Progenitor cell of endocrine pancreas (in vitro differentiated cells): ENCODE measurements at regions not wholly inside any gene's neighbourhood (a gene's known extent, or its start where the extent isn't known, plus 50 kb on each side); places are given as distances from the start of the nearest gene placed in this dataset.
"Not testable (repeated sequence)": the region's sequence is repeated elsewhere in the genome, so short reads cannot be mapped to it uniquely, and the experiment has no call there.

Source experiments
- DNase-seq: peaks from one replicate; pipeline ENCODE4 v3.0.0; 2021; ENCODE audit warnings: low spot score; ENCODE audit not compliant: unreplicated experiment
- H3K27ac Mint-ChIP-seq: 2 replicates; pipeline ENCODE4 v1.8.0; 2021; ENCODE audit warnings: mild to moderate bottlenecking, moderate library complexity, mixed read lengths
- H3K27me3 Mint-ChIP-seq: 2 replicates; pipeline ENCODE4 v1.8.0; 2021; ENCODE audit warnings: mixed read lengths
- H3K36me3 Mint-ChIP-seq: 2 replicates; pipeline ENCODE4 v1.8.0; 2022; ENCODE audit warnings: mixed read lengths; ENCODE audit not compliant: insufficient read depth
- H3K4me1 Mint-ChIP-seq: 2 replicates; pipeline ENCODE4 v1.8.0; 2021; ENCODE audit warnings: low read depth, mixed read lengths
- H3K4me3 Mint-ChIP-seq: 2 replicates; pipeline ENCODE4 v1.8.0; 2021; ENCODE audit warnings: low read depth, mild to moderate bottlenecking, moderate library complexity, mixed read lengths
- H3K9me3 Mint-ChIP-seq: 2 replicates; pipeline ENCODE4 v1.8.0; 2021; ENCODE audit warnings: low read depth, mixed read lengths
- CTCF ChIP-seq: fragments of 200-600 bp; sonication (generic); IDR thresholded peaks from one replicate; pipeline ENCODE4 v1.5.0; 2021; ENCODE audit warnings: antibody characterized with exemption, mild to moderate bottlenecking; ENCODE audit not compliant: unreplicated experiment

- no peaks in the 10 kb centered on the region for H3K27me3 Mint-ChIP-seq
- H3K4me1 Mint-ChIP-seq, result peaks cover 3% of the 10 kb centered on the region
- H3K9me3 Mint-ChIP-seq, result peaks cover 7% of the 10 kb centered on the region
- no peak for TF ChIP-seq CTCF
- H3K27ac Mint-ChIP-seq, result no peak overlapping the region
- H3K36me3 Mint-ChIP-seq, result no peaks in the 10 kb centered on the region
- H3K4me3 Mint-ChIP-seq, result no peak overlapping the region
- DNase-seq, result no peak
Observed at GRCh38 chr6:54541541-54541940, 233.3 kb downstream of the TINAG start.

- TF ChIP-seq CTCF, result no peak
- no peaks in the 10 kb centered on the region for H3K27me3 Mint-ChIP-seq
- DNase-seq, result no peak
- H3K4me3 Mint-ChIP-seq, result no peak overlapping the region
- H3K36me3 Mint-ChIP-seq, result peaks cover 2% of the 10 kb centered on the region
- H3K9me3 Mint-ChIP-seq, result peaks cover 18% of the 10 kb centered on the region
- no peak overlapping the region for H3K27ac Mint-ChIP-seq
- peaks cover 13% of the 10 kb centered on the region for H3K4me1 Mint-ChIP-seq
Observed at GRCh38 chr6:54559136-54559535, 250.9 kb downstream of the TINAG start.

GRCh38 chr6:54564188-54564587 is 255.9 kb downstream of the TINAG start:
- not testable (repeated sequence) for H3K4me3 Mint-ChIP-seq, H3K36me3 Mint-ChIP-seq
- peaks cover 13% of the 10 kb centered on the region for H3K4me1 Mint-ChIP-seq

GRCh38 chr6:54574671-54575070 is 266.4 kb downstream of the TINAG start:
- H3K4me1 Mint-ChIP-seq, result peaks cover 18% of the 10 kb centered on the region
- no peak for TF ChIP-seq CTCF
- no peak overlapping the region for H3K27ac Mint-ChIP-seq

More at GRCh38 chr6:54564188-54564587, 255.9 kb downstream of the TINAG start:
- not testable (repeated sequence) for DNase-seq, H3K27ac Mint-ChIP-seq, H3K27me3 Mint-ChIP-seq
- H3K9me3 Mint-ChIP-seq, result peaks cover 11% of the 10 kb centered on the region

GRCh38 chr6:54578261-54578660 is 268.3 kb upstream of the FAM83B start:
- no peak overlapping the region for H3K4me3 Mint-ChIP-seq
- H3K27ac Mint-ChIP-seq, result peak overlapping the region; percentile 10
- TF ChIP-seq CTCF, result no peak
- H3K4me1 Mint-ChIP-seq, result peaks cover 20% of the 10 kb centered on the region
- peaks cover 6% of the 10 kb centered on the region for H3K9me3 Mint-ChIP-seq
- no peaks in the 10 kb centered on the region for H3K36me3 Mint-ChIP-seq
- no peaks in the 10 kb centered on the region for H3K27me3 Mint-ChIP-seq
- no peak for DNase-seq

More at GRCh38 chr6:54574671-54575070, 266.4 kb downstream of the TINAG start:
- Mint-ChIP-seq H3K36me3 (no peaks in the 10 kb centered on the region), H3K9me3 (peaks cover 11% of the 10 kb centered on the region), H3K27me3 (no peaks in the 10 kb centered on the region), H3K4me3 (no peak overlapping the region)
- DNase-seq, result no peak

GRCh38 chr6:54579011-54579410 is 267.6 kb upstream of the FAM83B start:
- no peaks in the 10 kb centered on the region for H3K36me3 Mint-ChIP-seq
- no peak overlapping the region for H3K27ac Mint-ChIP-seq
- H3K27me3 Mint-ChIP-seq, result no peaks in the 10 kb centered on the region
- no peak for TF ChIP-seq CTCF
- DNase-seq, result no peak
- peaks cover 6% of the 10 kb centered on the region for H3K9me3 Mint-ChIP-seq
- peaks cover 20% of the 10 kb centered on the region for H3K4me1 Mint-ChIP-seq
- no peak overlapping the region for H3K4me3 Mint-ChIP-seq
